A549 (cell line): ENCODE measurements at regions not wholly inside any gene's neighbourhood (a gene's known extent, or its start where the extent isn't known, plus 50 kb on each side); places are given as distances from the start of the nearest gene placed in this dataset.

ENCODE experiments used
- ATAC-seq, 2 experiments: fragments of 200-7000 bp in 1 of 2; fragments of >200 bp in 1 of 2; cut with Nextera tagmentation in 1 of 2; cut with Tn5 transposase in 1 of 2; 3 replicates each; pipeline versions ENCODE4 v1.8.0 to v1.9.1; 2018 to 2020; ENCODE audit warnings: mild to moderate bottlenecking in 1 of 2, moderate library complexity in 1 of 2
- CTCF ChIA-PET: fragments of 300-600 bp; sonication (Branson Sonifier 250); formaldehyde crosslinking; extraction: SDS; loops from one replicate; lab custom pipeline; 2021; ENCODE audit warnings: antibody characterized with exemption, inconsistent platforms; lab: Yijun Ruan, JAX
- POLR2A ChIA-PET: fragments of 350-600 bp; formaldehyde crosslinking; extraction: SDS; loops from one replicate; lab custom pipeline; 2021; ENCODE audit warnings: antibody characterized with exemption, inconsistent platforms; lab: Yijun Ruan, JAX
- DNase-seq, 2 experiments: peaks; one replicate each; pipeline versions ENCODE4 v3.0.0 to v3.0.0-alpha.2; 2011 to 2016; ENCODE audit warnings: low read depth in 1 of 2, low spot score in 1 of 2
- FAIRE-seq: peaks from 2 replicates; lab custom pipeline; 2011; peaks lifted over from hg19 to GRCh38; lab: Jason Lieb, UNC
- H3K27ac ChIP-seq, 2 experiments: fragments of >200 bp; sonication (Bioruptor Twin); formaldehyde crosslinking; 3 replicates each; pipeline ENCODE4 v1.5.1; 2016 to 2017
- H3K4me1 ChIP-seq: fragments of >200 bp; sonication (Bioruptor Twin); formaldehyde crosslinking; 3 replicates; pipeline ENCODE4 v1.6.1; 2016
- H3K4me2 ChIP-seq: fragments of >200 bp; sonication (Bioruptor Twin); formaldehyde crosslinking; 3 replicates; pipeline ENCODE4 v1.6.1; 2016
- H3K4me3 ChIP-seq: fragments of >200 bp; sonication (Bioruptor Twin); formaldehyde crosslinking; 3 replicates; pipeline ENCODE4 v1.5.1; 2016
- H3K9me3 ChIP-seq: fragments of >200 bp; sonication (Bioruptor Twin); formaldehyde crosslinking; 3 replicates; pipeline ENCODE4 v1.6.1; 2016
- CBX2 ChIP-seq: fragments of 200-600 bp; sonication (generic); IDR thresholded peaks from 2 replicates; pipeline ENCODE4 v1.6.1; 2016; ENCODE audit warnings: low read depth, mild to moderate bottlenecking, borderline replicate concordance
- CHD2 ChIP-seq: fragments of 150-350 bp; IDR thresholded peaks from 2 replicates; pipeline ENCODE4 v1.6.1; 2014; ENCODE audit warnings: low read length; ENCODE audit not compliant: partially characterized antibody
- CHD4 ChIP-seq: fragments of 200-600 bp; sonication (generic); IDR thresholded peaks from 2 replicates; pipeline ENCODE4 v1.6.1; 2016; ENCODE audit warnings: antibody characterized with exemption, mild to moderate bottlenecking, borderline replicate concordance
- FOSL2 ChIP-seq, 2 experiments: fragments of 450-650 bp in 1 of 2; fragments of >200 bp in 1 of 2; sonication (Bioruptor Twin) in 1 of 2; formaldehyde crosslinking; IDR thresholded peaks; 2 replicates each; pipeline versions ENCODE4 v1.5.0 to v1.6.1; 2016 to 2020; ENCODE audit warnings: mild to moderate bottlenecking in 1 of 2, moderate library complexity in 1 of 2
- GATA3 ChIP-seq: IDR thresholded peaks from 2 replicates; pipeline ENCODE4 v1.6.1; 2012; ENCODE audit warnings: borderline replicate concordance
- HDAC2 ChIP-seq: fragments of 200-600 bp; sonication (generic); IDR thresholded peaks from 2 replicates; pipeline ENCODE4 v1.6.1; 2016
- HOXB13 ChIP-seq: fragments of 250-450 bp; sonication (Bioruptor Pico); IDR thresholded peaks from 2 replicates; pipeline ENCODE4 v1.5.0; 2020; ENCODE audit warnings: low read depth, mild to moderate bottlenecking, moderate library complexity
- HOXB5 ChIP-seq: fragments of 250-450 bp; sonication (Bioruptor Pico); IDR thresholded peaks from 2 replicates; pipeline ENCODE4 v1.5.0; 2020; ENCODE audit warnings: mild to moderate bottlenecking, moderate library complexity
- KDM5A ChIP-seq: fragments of 200-600 bp; sonication (generic); IDR thresholded peaks from 2 replicates; pipeline ENCODE4 v1.6.1; 2016; ENCODE audit warnings: antibody characterized with exemption, mild to moderate bottlenecking
- MAFK ChIP-seq: fragments of 450-650 bp; IDR thresholded peaks from 2 replicates; pipeline ENCODE4 v1.6.1; 2014; ENCODE audit not compliant: partially characterized antibody
- MYC ChIP-seq: IDR thresholded peaks from 2 replicates; pipeline ENCODE4 v1.6.1; 2012; ENCODE audit warnings: mild to moderate bottlenecking, inconsistent platforms, low read length, improper control_type of control experiment, borderline replicate concordance
- NR3C1 ChIP-seq: fragments of >200 bp; sonication (Bioruptor Twin); formaldehyde crosslinking; IDR thresholded peaks from 3 replicates; pipeline ENCODE4 v1.6.1; 2017
- RCOR1 ChIP-seq: fragments of 150-350 bp; IDR thresholded peaks from 2 replicates; pipeline ENCODE4 v1.6.1; 2014; ENCODE audit warnings: antibody characterized with exemption, low read length, low read depth
- RNF2 ChIP-seq: fragments of 200-600 bp; sonication (generic); IDR thresholded peaks from 2 replicates; pipeline ENCODE4 v1.6.1; 2016; ENCODE audit warnings: low read depth, mild to moderate bottlenecking, antibody characterized with exemption, moderate library complexity, borderline replicate concordance
- TP53 ChIP-seq: fragments of 250-450 bp; sonication (Bioruptor Pico); IDR thresholded peaks from 2 replicates; pipeline ENCODE4 v1.5.0; 2021; ENCODE audit warnings: mild to moderate bottlenecking, moderate library complexity
- ZC3H11A ChIP-seq: fragments of 450-650 bp; IDR thresholded peaks from 2 replicates; pipeline ENCODE4 v1.6.1; 2014; ENCODE audit warnings: antibody characterized with exemption, mild to moderate bottlenecking
- ZNF302 ChIP-seq: fragments of 250-450 bp; sonication (Bioruptor Pico); IDR thresholded peaks from 2 replicates; pipeline ENCODE4 v1.9.0; 2021; ENCODE audit warnings: inconsistent platforms, mild to moderate bottlenecking, moderate library complexity
- WGBS: methylation state at CpG from one replicate; pipeline ENCODE4 v1.1.6; 2017; ENCODE audit errors: missing lambda C conversion rate; 5-methylcytosine and 5-hydroxymethylcytosine counted together
- TF ChIP-seq, protein P1 (sequence below): IDR thresholded peaks from 2 replicates; pipeline ENCODE4 v1.6.1; 2012
- TF ChIP-seq, protein P2 (sequence below): IDR thresholded peaks from 2 replicates; pipeline ENCODE4 v1.6.1; 2012; ENCODE audit warnings: low read depth, borderline replicate concordance
- TF ChIP-seq, protein P3 (sequence below): IDR thresholded peaks from 2 replicates; pipeline ENCODE4 v1.6.1; 2012
- TF ChIP-seq, protein P4 (sequence below): fragments of >200 bp; sonication (Bioruptor Twin); formaldehyde crosslinking; IDR thresholded peaks from 2 replicates; pipeline ENCODE4 v1.6.1; 2016
- TF ChIP-seq, protein P5 (sequence below): fragments of 200-600 bp; sonication (generic); IDR thresholded peaks from 2 replicates; pipeline ENCODE4 v1.6.1; 2016; ENCODE audit warnings: antibody characterized with exemption, mild to moderate bottlenecking, moderate library complexity
- TF ChIP-seq, protein P6 (sequence below): fragments of 150-350 bp; IDR thresholded peaks from 2 replicates; pipeline ENCODE4 v1.6.1; 2014; ENCODE audit warnings: low read depth, mild to moderate bottlenecking, low read length

DNA sequence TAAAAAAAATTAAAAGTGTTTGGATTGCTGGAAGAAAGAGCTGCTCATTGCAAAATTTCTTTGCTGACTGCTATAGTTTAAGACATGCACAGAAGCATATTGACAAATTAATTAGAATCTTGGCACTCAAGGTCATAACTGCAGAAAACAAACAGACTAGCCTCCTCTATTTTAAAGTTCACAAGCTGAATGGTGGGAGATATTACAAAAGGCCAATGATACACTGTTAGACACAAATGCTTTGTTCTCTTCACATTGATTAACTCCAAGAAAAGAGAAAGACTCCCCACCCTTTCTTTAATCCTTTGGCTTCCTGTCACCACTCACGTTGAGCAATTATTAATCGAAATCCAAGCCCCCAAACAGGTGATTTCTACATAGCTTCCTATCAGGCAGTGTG is 69.1 kb downstream of the PTCHD4 start:
- TF ChIP-seq TP53 (CRISPR knock-in tag) (no peak), CBX2 (no peak), HOXB5 (no peak), FOSL2 (IDR thresholded peaks at IDR 0.05) (no peak), FOSL2 (CRISPR knock-in tag; IDR thresholded peaks at IDR 0.05) (no peak), MAFK (no peak), CHD2 (no peak), KDM5A (no peak), GATA3 (no peak), HOXB13 (CRISPR knock-in tag) (no peak), RNF2 (no peak), ZNF302 (CRISPR knock-in tag) (no peak), ZC3H11A (no peak), RCOR1 (no peak), NR3C1 (no peak), CHD4 (no peak), HDAC2 (no peak)
- TF ChIP-seq, protein P1, sequence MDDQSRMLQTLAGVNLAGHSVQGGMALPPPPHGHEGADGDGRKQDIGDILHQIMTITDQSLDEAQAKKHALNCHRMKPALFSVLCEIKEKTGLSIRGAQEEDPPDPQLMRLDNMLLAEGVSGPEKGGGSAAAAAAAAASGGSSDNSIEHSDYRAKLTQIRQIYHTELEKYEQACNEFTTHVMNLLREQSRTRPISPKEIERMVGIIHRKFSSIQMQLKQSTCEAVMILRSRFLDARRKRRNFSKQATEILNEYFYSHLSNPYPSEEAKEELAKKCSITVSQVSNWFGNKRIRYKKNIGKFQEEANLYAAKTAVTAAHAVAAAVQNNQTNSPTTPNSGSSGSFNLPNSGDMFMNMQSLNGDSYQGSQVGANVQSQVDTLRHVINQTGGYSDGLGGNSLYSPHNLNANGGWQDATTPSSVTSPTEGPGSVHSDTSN = no peak
- TF ChIP-seq, protein P2, sequence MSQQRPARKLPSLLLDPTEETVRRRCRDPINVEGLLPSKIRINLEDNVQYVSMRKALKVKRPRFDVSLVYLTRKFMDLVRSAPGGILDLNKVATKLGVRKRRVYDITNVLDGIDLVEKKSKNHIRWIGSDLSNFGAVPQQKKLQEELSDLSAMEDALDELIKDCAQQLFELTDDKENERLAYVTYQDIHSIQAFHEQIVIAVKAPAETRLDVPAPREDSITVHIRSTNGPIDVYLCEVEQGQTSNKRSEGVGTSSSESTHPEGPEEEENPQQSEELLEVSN = no peak
- TF ChIP-seq, protein P3, sequence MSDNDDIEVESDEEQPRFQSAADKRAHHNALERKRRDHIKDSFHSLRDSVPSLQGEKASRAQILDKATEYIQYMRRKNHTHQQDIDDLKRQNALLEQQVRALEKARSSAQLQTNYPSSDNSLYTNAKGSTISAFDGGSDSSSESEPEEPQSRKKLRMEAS = no peak
- TF ChIP-seq, protein P4, sequence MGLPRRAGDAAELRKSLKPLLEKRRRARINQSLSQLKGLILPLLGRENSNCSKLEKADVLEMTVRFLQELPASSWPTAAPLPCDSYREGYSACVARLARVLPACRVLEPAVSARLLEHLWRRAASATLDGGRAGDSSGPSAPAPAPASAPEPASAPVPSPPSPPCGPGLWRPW = no peak
- TF ChIP-seq, all 56 proteins: peak for 0
- Histone ChIP-seq H3K27ac (no peak overlapping the region), H3K9me3 (no peaks in the 10 kb centered on the region), H3K4me1 (no peaks in the 10 kb centered on the region), H3K4me3 (no peak overlapping the region), H3K4me2 (no peak overlapping the region)
- DNase-seq (no peak), ATAC-seq (no peak), FAIRE-seq (no peak)
- POLR2A ChIA-PET = no interaction called here
- CTCF ChIA-PET = no interaction called here
- WGBS = 13% methylated on average over 2 of the region's 2 CpGs

DNA sequence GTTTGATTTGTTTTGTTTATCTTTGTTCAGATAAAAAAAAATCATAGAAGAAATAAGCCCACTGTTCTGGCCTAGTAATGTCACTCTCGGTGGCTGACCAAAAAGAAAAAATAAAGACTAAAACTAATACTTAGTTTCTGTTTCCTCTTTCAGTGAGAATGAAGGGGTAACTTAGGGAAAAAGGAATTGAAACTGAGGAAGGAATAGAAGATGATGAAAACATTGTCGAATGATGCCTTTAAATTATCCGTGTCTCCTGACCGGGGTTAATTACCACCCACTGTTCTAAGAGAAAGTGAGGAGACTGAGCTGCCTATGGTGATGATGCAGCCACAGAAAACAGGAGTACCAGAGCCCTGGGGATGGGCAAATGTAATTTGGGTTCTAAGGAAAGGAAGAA is 73.1 kb downstream of the PTCHD4 start:
- no peak for ATAC-seq
- ChIA-PET CTCF (no interaction called here), POLR2A (no interaction called here)
- Histone ChIP-seq H3K4me2 (no peak overlapping the region), H3K9me3 (no peaks in the 10 kb centered on the region), H3K4me3 (no peak overlapping the region), H3K4me1 (no peaks in the 10 kb centered on the region), H3K27ac (no peak overlapping the region)
- WGBS = 67% methylated on average over 4 of the region's 4 CpGs
- DNase-seq = no peak
- no peak for FAIRE-seq
- TF ChIP-seq, protein P1 = no peak
- no peak for TF ChIP-seq ZC3H11A
- TF ChIP-seq, protein P3 = no peak
- TF ChIP-seq MYC = no peak
- TF ChIP-seq, protein P5, sequence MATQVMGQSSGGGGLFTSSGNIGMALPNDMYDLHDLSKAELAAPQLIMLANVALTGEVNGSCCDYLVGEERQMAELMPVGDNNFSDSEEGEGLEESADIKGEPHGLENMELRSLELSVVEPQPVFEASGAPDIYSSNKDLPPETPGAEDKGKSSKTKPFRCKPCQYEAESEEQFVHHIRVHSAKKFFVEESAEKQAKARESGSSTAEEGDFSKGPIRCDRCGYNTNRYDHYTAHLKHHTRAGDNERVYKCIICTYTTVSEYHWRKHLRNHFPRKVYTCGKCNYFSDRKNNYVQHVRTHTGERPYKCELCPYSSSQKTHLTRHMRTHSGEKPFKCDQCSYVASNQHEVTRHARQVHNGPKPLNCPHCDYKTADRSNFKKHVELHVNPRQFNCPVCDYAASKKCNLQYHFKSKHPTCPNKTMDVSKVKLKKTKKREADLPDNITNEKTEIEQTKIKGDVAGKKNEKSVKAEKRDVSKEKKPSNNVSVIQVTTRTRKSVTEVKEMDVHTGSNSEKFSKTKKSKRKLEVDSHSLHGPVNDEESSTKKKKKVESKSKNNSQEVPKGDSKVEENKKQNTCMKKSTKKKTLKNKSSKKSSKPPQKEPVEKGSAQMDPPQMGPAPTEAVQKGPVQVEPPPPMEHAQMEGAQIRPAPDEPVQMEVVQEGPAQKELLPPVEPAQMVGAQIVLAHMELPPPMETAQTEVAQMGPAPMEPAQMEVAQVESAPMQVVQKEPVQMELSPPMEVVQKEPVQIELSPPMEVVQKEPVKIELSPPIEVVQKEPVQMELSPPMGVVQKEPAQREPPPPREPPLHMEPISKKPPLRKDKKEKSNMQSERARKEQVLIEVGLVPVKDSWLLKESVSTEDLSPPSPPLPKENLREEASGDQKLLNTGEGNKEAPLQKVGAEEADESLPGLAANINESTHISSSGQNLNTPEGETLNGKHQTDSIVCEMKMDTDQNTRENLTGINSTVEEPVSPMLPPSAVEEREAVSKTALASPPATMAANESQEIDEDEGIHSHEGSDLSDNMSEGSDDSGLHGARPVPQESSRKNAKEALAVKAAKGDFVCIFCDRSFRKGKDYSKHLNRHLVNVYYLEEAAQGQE = no peak
- TF ChIP-seq HOXB5 = no peak
- TF ChIP-seq ZNF302 (CRISPR knock-in tag) = no peak
- TF ChIP-seq, protein P6, sequence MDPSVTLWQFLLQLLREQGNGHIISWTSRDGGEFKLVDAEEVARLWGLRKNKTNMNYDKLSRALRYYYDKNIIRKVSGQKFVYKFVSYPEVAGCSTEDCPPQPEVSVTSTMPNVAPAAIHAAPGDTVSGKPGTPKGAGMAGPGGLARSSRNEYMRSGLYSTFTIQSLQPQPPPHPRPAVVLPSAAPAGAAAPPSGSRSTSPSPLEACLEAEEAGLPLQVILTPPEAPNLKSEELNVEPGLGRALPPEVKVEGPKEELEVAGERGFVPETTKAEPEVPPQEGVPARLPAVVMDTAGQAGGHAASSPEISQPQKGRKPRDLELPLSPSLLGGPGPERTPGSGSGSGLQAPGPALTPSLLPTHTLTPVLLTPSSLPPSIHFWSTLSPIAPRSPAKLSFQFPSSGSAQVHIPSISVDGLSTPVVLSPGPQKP = no peak
